ENCODE measurements at regions not wholly inside any gene's neighbourhood (a gene's known extent, or its start where the extent isn't known, plus 50 kb on each side); places are given as distances from the start of the nearest gene placed in this dataset.

DNA sequence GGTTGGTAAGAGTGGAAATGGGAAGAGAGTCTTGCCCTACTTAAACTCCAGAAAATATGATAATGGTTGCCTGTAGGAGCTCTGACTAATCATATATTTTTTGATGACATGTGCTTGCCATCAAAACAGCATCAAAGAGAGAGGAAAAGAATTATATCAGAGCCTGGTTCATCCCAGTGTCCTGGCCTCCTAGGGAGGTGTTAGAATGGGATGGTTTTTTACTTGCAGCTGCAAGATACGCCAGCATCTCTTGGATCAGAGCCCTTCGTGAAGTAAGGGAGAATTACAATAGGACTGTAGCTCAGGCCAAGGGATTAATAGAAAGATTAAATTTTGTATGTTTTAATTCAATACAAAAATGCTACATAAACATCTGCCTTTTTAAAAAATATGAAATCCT is 177.6 kb upstream of the HDAC9 start:
- no peak for DNase-seq (ENCODE audit: low spot score)

GRCh38 chr7:18320422-18320821 is 175.1 kb upstream of the HDAC9 start:
- DNase-seq (ENCODE audit: low spot score) = no peak

GRCh38 chr7:18320971-18321567 is 174.5 kb upstream of the HDAC9 start:
- DNase-seq (ENCODE audit: low spot score) = peak; percentile 45

GRCh38 chr7:18330548-18330947 is 165.0 kb upstream of the HDAC9 start:
- DNase-seq (ENCODE audit: low spot score) = no peak

GRCh38 chr7:18336626-18337025 is 158.9 kb upstream of the HDAC9 start:
- no peak for DNase-seq (ENCODE audit: low spot score)

DNA sequence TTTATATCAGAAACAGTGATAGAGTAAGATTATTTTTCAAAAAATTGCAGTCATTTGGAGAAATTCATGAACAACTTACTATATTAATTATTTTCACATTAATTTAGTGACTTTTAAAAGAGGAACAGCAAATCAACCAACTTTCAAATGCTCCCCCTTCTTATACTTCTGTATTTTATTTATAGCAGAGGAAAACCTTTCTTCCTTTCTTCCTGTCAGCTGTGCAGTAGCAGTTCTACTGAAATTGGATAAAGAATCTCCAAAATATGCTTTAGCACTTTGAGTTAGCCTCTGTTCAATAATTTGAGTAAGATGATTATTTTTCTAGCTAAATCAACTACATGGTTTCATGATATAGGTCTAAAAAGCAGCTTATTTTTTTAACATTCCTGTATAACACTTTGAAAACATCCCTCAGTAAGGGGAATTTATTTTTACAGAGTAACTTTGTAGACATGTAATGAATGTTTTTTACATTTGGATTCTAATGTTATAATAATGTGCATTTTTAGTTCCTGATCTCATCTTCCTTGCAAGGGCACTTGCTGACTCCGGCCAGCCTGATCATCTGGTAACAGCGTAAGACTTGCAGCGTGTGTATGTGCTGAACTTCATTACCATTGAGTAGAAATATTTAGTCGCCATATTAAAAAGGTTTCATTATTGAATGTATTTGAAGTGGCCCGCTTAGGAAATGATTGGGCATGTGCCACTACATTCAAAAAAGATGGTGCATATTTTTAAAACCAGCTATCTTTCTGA is 158.3 kb upstream of the HDAC9 start:
- peak; percentile 26 for DNase-seq (ENCODE audit: low spot score)

DNA sequence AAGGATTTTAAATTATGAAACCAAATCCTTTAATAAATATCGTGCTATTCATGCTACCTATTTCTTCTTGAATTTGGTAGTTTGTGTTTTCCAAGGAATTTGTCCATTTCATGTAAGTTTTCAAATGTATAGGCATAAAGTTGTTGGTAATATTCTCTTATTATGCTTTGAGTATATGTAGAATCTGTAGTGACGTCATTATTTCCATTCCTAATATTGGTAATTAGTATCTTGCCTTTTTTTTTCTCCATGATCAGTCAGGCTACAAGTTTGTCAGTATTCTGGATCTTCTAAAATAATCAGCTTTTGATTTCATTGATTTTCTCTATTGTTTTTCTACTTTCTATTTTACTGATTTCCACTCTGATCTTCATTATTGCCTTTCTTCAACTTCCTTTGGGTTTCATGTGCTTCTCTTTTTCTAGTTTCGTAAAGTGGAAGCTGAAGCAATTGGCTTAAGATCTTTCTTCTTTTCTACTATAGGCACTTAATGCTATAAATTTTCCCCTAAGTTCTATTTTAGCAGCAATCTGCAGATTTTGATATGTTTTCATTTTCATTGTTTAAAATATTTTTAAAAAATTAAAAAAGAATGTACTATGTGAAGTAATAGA is 156.5 kb upstream of the HDAC9 start:
- peak; percentile 35 for DNase-seq (ENCODE audit: low spot score)

GRCh38 chr7:18341756-18342155 is 153.8 kb upstream of the HDAC9 start:
- no peak for DNase-seq (ENCODE audit: low spot score)

GRCh38 chr7:18343047-18343446 is 152.5 kb upstream of the HDAC9 start:
- no peak for DNase-seq (ENCODE audit: low spot score)

GRCh38 chr7:18344536-18344935 is 151.0 kb upstream of the HDAC9 start:
- no peak for DNase-seq (ENCODE audit: low spot score)

GRCh38 chr7:18345641-18346234 is 149.8 kb upstream of the HDAC9 start:
- DNase-seq (ENCODE audit: low spot score) = peak; percentile 62

DNA sequence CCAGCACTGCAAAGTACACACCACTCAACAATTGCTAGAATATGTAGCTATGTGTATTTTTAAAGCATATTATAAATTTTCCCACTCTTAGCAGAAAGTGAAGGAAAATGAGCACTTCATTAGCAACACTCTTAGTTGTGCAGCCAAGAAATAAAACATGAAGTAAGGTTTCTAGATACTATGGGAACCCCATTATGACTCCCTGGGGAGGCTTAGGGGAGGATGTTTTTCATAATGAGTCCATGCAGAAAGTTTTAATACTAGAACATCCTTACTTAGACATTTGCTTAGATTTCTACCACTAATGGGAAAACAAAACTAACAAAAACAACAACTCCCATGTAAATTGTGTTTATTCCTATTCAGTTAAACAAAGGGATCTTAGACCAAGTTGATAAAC is 148.4 kb upstream of the HDAC9 start:
- DNase-seq (ENCODE audit: low spot score) = no peak

DNA sequence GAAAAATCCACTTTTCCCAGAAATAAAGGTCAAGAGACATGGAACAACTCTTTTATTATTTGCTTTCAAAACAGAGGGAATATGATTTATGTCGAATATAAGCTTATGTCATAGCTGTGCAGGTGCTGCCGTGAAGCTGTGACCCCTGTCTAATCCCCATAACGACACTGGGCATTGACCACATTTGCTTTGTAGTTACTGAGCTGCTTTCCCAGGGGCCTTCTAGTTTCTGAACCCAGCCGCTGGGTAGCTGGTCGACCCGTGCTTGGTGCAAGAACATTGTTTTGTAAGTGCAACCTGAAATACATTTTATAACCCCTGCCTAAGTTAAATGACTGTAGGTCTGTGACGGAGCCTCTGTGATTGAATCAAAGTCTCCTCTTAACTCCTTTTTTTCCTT is 144.9 kb upstream of the HDAC9 start:
- DNase-seq (ENCODE audit: low spot score) = no peak

DNA sequence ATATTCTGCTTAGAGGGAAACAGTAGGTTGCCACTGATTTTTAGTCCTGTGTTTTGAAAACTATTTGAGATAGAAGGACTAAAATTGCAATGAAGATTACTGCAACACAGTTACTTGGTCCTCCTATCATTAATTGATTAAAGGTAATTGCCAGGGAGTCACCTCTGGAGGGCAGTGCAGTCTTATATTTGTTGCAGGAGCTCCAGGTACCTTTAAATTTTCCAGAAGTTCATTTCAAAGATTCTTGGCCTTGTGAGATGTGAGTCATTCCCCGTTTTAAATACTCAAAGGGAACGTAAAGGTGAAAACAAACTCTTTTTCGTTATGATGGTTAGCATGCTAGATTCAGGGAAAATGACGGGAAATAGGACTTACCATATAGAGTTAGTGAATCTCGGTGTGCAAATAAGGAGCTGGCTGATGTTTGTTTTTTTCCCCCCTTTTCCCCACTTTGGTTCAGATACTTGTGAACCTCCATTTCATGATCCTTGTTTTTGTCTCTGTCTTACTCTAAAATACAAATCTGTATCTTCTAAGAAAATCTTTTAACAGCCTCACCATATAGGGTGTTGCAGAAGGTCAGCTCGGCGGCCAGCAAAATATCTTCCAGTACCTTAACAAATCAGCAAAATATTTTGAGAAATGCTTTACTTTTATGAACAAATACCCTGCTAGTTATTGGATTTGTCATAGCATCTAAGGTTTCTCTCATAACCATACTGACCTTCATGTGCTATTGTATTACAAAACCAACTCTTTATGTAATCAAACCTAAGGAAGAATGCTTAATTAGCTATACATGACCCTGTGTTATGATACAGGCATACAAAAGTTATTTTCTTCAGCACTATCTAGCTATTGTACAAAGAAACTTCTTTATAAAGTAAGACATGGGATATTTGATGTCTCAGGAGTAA is 143.0 kb upstream of the HDAC9 start:
- DNase-seq (ENCODE audit: low spot score) = peak; percentile 69

DNA sequence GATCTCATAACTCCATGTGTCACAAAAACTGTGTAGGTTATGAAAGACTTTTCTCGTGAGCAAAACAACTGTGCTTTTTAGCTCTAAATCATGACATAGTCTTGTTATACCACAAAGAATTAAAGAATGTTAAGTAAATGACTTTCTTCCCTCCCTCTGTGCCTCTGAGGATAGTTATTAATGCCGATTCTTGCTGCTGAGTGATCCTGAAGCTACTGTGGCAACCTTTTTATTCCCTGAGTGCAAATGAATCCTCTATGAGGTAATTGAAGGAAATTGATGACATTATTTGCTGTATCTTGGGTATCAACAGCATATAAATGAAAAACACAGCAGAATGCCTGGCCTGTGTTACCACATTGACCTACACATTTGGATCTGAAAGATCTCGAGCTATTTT is 142.2 kb upstream of the HDAC9 start:
- DNase-seq (ENCODE audit: low spot score) = no peak

DNA sequence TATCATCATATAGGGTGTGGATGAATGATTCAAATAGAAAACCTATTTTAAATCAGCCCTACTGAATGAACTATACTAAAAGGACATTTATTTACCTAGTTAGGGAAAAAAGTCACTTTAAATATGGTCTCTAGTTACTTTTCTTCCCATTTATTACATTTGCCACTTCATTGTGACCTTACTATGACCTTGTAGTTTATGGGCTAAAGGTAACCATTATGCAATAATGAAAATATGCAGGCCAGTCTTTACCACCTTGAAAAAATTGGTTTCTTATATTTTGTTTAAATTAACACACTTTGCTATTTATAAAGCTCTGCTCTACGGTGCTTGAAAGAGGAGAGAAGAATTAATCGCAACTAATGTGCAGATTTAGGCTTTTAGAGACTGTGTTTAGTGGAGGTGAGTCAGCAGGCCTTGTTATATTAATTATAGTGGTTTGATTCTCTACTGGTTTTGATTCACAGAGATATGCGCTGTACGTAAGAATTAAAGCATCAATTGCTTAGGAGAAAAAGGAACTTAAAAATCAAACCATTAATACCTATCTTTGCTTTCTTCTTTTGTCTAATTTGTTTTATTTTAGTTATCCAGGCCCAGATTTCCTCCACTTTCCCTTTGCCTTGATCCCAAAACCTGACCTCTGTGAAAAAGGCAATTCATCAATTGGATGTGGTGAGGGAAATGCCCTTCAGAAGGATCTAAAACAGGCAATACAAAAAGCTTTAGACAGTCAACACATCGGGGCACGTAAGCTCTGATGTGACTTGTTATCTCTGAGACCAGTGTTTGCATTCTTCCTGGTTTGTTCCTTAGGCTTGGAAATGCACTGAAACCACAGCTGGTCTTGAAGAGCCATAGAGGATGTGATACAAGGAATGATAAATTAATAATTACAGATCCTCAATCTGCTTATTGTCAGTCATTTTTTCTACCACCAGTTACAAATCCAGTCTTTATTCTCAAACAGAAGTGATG is 141.2 kb upstream of the HDAC9 start:
- DNase-seq (ENCODE audit: low spot score) = no peak

DNA sequence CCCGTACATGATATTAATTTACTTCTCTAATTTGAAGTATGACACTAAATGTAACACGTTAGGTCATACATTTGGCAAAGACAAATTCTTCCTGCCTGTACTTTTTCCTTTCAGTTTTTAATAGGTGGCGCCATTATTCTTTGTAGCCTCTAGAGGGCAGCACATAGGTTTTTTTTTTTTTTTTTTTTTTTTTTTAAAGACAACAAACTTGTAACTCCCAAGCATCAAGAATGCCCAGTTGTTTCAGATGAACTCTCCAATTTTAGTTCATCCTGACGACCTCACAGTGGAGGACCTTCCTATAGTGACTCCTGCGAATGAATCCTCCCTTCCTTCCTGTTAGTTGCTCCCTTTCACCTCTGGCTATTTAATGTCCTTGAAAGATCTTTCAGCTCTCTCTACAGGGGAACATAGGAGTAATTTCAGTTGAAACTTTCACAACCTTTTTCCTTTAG is 139.3 kb upstream of the HDAC9 start:
- DNase-seq (ENCODE audit: low spot score) = peak; percentile 51

DNA sequence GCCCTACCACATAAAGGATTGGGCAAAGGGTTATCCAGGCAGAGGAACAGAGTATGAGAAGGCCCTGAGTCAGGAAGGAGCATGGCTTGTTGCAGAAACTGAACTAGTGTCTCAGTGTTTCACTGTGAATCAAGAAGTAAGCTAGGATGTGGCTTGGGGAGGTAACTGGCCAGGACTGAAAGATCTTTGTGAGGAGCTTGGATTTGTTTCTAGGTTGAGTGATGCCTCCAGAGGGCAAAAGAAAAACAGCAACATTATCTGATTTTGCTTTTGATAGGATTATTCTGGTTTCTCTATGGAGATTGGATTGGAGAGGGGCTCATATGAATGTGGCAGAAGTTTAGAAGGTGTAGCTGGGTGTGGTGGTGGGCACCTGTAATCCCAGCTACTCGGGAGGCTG is 137.9 kb upstream of the HDAC9 start:
- no peak for DNase-seq (ENCODE audit: low spot score)

GRCh38 chr7:18361756-18362155 is 133.8 kb upstream of the HDAC9 start:
- DNase-seq (ENCODE audit: low spot score) = no peak

- no peak for DNase-seq (ENCODE audit: low spot score)
These were observed 131.7 kb upstream of the HDAC9 start for GRCh38 chr7:18363751-18364380.

All from pons (tissue), 1 donor.